ENCODE measurements at regions not wholly inside any gene's neighbourhood (a gene's known extent, or its start where the extent isn't known, plus 50 kb on each side); places are given as distances from the start of the nearest gene placed in this dataset.

DNA sequence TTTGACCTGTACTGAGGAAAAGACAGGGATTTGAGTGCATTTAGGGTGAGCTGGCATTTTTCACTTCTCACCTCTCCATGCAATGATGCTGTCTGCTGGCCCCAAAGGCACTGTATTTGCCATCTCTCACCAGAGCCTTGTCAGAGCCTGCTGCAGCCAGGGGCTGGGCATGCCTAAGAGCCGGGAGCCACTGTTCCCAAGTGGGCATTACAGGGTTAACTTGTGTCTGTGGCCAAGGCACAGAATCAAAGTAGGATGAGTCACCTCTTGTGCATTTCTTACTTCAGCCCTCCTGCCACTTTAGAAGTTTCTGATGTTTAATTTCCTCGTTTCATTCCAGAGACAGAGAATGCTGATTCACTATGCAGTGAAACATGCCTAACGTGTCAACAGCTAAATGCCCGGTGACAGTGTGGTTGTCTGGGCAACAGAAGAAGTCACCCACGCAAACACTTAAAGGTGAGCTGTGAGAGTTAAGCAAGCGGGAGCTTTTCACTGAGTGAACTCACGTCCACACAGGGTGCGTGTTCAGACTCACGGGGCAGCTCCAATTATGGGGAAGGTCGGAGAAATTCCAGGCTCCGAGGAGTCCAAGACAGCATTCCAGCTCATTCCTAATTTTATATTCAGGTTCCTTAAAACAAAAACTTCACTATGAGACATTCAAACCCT lies 57.1 kb upstream of the IGFBP3 start:
- 0% methylated on average over 11 of the region's 11 CpGs for WGBS
- no peak overlapping the region for H2AFZ ChIP-seq (ENCODE audit: low read depth, low read length)
- peak overlapping the region in 1 of 2 experiments; percentile 20 for H3K4me3 ChIP-seq (ENCODE audit: insufficient read depth in 1 of 2, low read depth in 1 of 2, low read length in 2 of 2)

GRCh38 chr7:45977256-45977780 lies 56.2 kb upstream of the IGFBP3 start:
- Histone ChIP-seq H4K91ac (ENCODE audit: low read length) (peak overlapping the region; percentile 55), H3K4me1 (ENCODE audit: control insufficient read depth, insufficient read depth, low read depth, low read length) (peaks cover 28% of the 10 kb centered on the region), H3K18ac (ENCODE audit: low read depth in 1 of 2, low read length in 2 of 2) (peak overlapping the region; percentile 40 to 59), H3K4me2 (ENCODE audit: low read length, poor library complexity, severe bottlenecking) (no peak overlapping the region), H3K79me1 (replicated peaks; ENCODE audit: low read length, poor library complexity, severe bottlenecking) (no peaks in the 10 kb centered on the region), H2AK5ac (ENCODE audit: low read length, severe bottlenecking) (peak overlapping the region; percentile 84), H3K4ac (ENCODE audit: low read depth in 1 of 2, low read length in 2 of 2) (peak overlapping the region in 1 of 2 experiments; percentile 5), H2BK12ac (ENCODE audit: low read length in 2 of 2) (peak overlapping the region in 1 of 2 experiments; percentile 35), H2AFZ (ENCODE audit: low read depth, low read length) (no peak overlapping the region), H3K27ac (ENCODE audit: low read length, poor library complexity, severe bottlenecking) (no peak overlapping the region), H2BK15ac (ENCODE audit: low read depth, poor library complexity, severe bottlenecking) (peak overlapping the region; percentile 55), H3K14ac (ENCODE audit: low read length in 2 of 2) (no peak overlapping the region), H3K36me3 (ENCODE audit: control insufficient read depth in 1 of 2, insufficient read depth in 2 of 2, low read depth in 1 of 2, low read length in 2 of 2) (no peaks in the 10 kb centered on the region), H3K9me3 (ENCODE audit: control insufficient read depth, low read length) (peaks cover 2% of the 10 kb centered on the region), H4K8ac (ENCODE audit: low read length) (no peak overlapping the region), H3K27me3 (ENCODE audit: control insufficient read depth in 1 of 2, insufficient read depth in 1 of 2, low read length in 2 of 2) (no peaks in the 10 kb centered on the region), H3K23ac (ENCODE audit: low read length in 2 of 2) (no peak overlapping the region), H2BK120ac (ENCODE audit: low read depth, low read length) (no peak overlapping the region), H3K9ac (ENCODE audit: low read length) (peak overlapping the region; percentile 80), H3K4me3 (ENCODE audit: insufficient read depth in 1 of 2, low read depth in 1 of 2, low read length in 2 of 2) (no peak overlapping the region), H2BK5ac (ENCODE audit: low read depth, low read length, poor library complexity, severe bottlenecking) (no peak overlapping the region)
- 90% methylated on average over 4 of the region's 4 CpGs for WGBS
- no peak for DNase-seq

More for the DNA sequence above, 57.1 kb upstream of the IGFBP3 start:
- Histone ChIP-seq H4K91ac (ENCODE audit: low read length) (peak overlapping the region; percentile 66), H3K27ac (ENCODE audit: low read length, poor library complexity, severe bottlenecking) (peak overlapping the region; percentile 95), H2AK5ac (ENCODE audit: low read length, severe bottlenecking) (no peak overlapping the region), H2BK15ac (ENCODE audit: low read depth, poor library complexity, severe bottlenecking) (no peak overlapping the region), H3K36me3 (ENCODE audit: control insufficient read depth in 1 of 2, insufficient read depth in 2 of 2, low read depth in 1 of 2, low read length in 2 of 2) (no peaks in the 10 kb centered on the region), H3K9ac (ENCODE audit: low read length) (peak overlapping the region; percentile 80), H3K4me2 (ENCODE audit: low read length, poor library complexity, severe bottlenecking) (peak overlapping the region; percentile 32), H3K79me1 (replicated peaks; ENCODE audit: low read length, poor library complexity, severe bottlenecking) (no peaks in the 10 kb centered on the region), H3K23ac (ENCODE audit: low read length in 2 of 2) (no peak overlapping the region), H2BK12ac (ENCODE audit: low read length in 2 of 2) (peak overlapping the region; percentile 31 to 75), H3K14ac (ENCODE audit: low read length in 2 of 2) (peak overlapping the region in 1 of 2 experiments; percentile 73), H4K8ac (ENCODE audit: low read length) (peak overlapping the region; percentile 32), H3K9me3 (ENCODE audit: control insufficient read depth, low read length) (peaks cover 5% of the 10 kb centered on the region), H3K4ac (ENCODE audit: low read depth in 1 of 2, low read length in 2 of 2) (peak overlapping the region in 1 of 2 experiments; percentile 72), H3K27me3 (ENCODE audit: control insufficient read depth in 1 of 2, insufficient read depth in 1 of 2, low read length in 2 of 2) (no peaks in the 10 kb centered on the region), H3K4me1 (ENCODE audit: control insufficient read depth, insufficient read depth, low read depth, low read length) (peaks cover 28% of the 10 kb centered on the region), H3K18ac (ENCODE audit: low read depth in 1 of 2, low read length in 2 of 2) (peak overlapping the region; percentile 73 to 90), H2BK120ac (ENCODE audit: low read depth, low read length) (no peak overlapping the region), H2BK5ac (ENCODE audit: low read depth, low read length, poor library complexity, severe bottlenecking) (peak overlapping the region; percentile 81)
- peak; percentile 98 for DNase-seq

- no peak overlapping the region for H2BK5ac ChIP-seq (ENCODE audit: low read depth, low read length, poor library complexity, severe bottlenecking)
- H3K9ac ChIP-seq (ENCODE audit: low read length), result no peak overlapping the region
- no peaks in the 10 kb centered on the region for H3K27me3 ChIP-seq (ENCODE audit: control insufficient read depth in 1 of 2, insufficient read depth in 1 of 2, low read length in 2 of 2)
- H3K27ac ChIP-seq (ENCODE audit: low read length, poor library complexity, severe bottlenecking), result no peak overlapping the region
- no peak overlapping the region for H3K4me3 ChIP-seq (ENCODE audit: insufficient read depth in 1 of 2, low read depth in 1 of 2, low read length in 2 of 2)
- 97% methylated on average over 3 of the region's 3 CpGs for WGBS
- peak overlapping the region; percentile 66 for H2AK5ac ChIP-seq (ENCODE audit: low read length, severe bottlenecking)
- no peaks in the 10 kb centered on the region for H3K79me1 ChIP-seq (replicated peaks; ENCODE audit: low read length, poor library complexity, severe bottlenecking)
- H3K23ac ChIP-seq (ENCODE audit: low read length in 2 of 2), result no peak overlapping the region
- H3K4ac ChIP-seq (ENCODE audit: low read depth in 1 of 2, low read length in 2 of 2), result no peak overlapping the region
- H3K4me2 ChIP-seq (ENCODE audit: low read length, poor library complexity, severe bottlenecking), result no peak overlapping the region
- no peak overlapping the region for H3K14ac ChIP-seq (ENCODE audit: low read length in 2 of 2)
- no peak overlapping the region for H4K8ac ChIP-seq (ENCODE audit: low read length)
- H2BK120ac ChIP-seq (ENCODE audit: low read depth, low read length), result no peak overlapping the region
- H3K9me3 ChIP-seq (ENCODE audit: control insufficient read depth, low read length), result no peaks in the 10 kb centered on the region
- H3K36me3 ChIP-seq (ENCODE audit: control insufficient read depth in 1 of 2, insufficient read depth in 2 of 2, low read depth in 1 of 2, low read length in 2 of 2), result no peaks in the 10 kb centered on the region
- H3K18ac ChIP-seq (ENCODE audit: low read depth in 1 of 2, low read length in 2 of 2), result no peak overlapping the region
- peaks cover 28% of the 10 kb centered on the region for H3K4me1 ChIP-seq (ENCODE audit: control insufficient read depth, insufficient read depth, low read depth, low read length)
- no peak for DNase-seq
- peak overlapping the region in 1 of 2 experiments; percentile 76 for H2BK12ac ChIP-seq (ENCODE audit: low read length in 2 of 2)
- H4K91ac ChIP-seq (ENCODE audit: low read length), result no peak overlapping the region
- no peak overlapping the region for H2AFZ ChIP-seq (ENCODE audit: low read depth, low read length)
- no peak overlapping the region for H2BK15ac ChIP-seq (ENCODE audit: low read depth, poor library complexity, severe bottlenecking)
Observed at GRCh38 chr7:45976485-45976856, 55.4 kb upstream of the IGFBP3 start.

DNA sequence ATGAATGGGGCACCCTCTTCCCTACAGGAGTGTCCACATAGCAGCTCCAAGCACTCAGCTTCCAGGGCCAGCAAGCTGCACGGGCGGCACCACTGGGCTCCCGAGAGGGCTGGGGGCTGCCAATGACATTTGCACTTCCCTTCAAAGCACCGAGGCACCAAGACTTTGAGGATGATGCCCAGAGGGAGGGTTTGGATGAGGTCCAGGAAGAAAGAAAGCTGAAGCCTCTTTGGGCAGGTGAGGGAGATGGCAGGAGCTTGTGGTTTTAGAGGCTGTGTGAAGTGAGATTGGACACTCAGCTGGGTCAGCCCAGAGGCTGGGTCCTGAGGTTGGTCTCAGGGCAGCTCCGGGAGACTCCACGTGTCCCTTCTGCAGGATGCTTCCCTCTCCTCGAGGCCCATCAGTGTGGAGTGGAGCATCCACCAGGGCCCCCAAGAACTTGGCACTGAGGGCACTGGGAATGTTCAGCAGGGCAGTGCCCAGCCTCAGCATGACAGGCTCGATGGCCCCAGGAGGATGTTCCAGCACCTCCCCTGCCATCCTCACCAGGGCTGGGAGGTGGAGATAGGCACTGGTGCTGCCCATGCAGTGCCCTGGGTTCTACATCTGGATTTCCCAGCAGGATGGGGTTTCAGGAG lies 54.9 kb upstream of the IGFBP3 start:
- H3K27ac ChIP-seq (ENCODE audit: low read length, poor library complexity, severe bottlenecking), result no peak overlapping the region
- H3K4me1 ChIP-seq (ENCODE audit: control insufficient read depth, insufficient read depth, low read depth, low read length), result peaks cover 25% of the 10 kb centered on the region
- no peak overlapping the region for H3K4me3 ChIP-seq (ENCODE audit: insufficient read depth in 1 of 2, low read depth in 1 of 2, low read length in 2 of 2)
- H2BK120ac ChIP-seq (ENCODE audit: low read depth, low read length), result no peak overlapping the region
- WGBS, result 97% methylated on average over 8 of the region's 8 CpGs
- peak overlapping the region; percentile 36 for H4K91ac ChIP-seq (ENCODE audit: low read length)
- H3K27me3 ChIP-seq (ENCODE audit: control insufficient read depth in 1 of 2, insufficient read depth in 1 of 2, low read length in 2 of 2), result no peaks in the 10 kb centered on the region
- peak overlapping the region; percentile 75 for H2BK12ac ChIP-seq (ENCODE audit: low read length in 2 of 2)
- H4K8ac ChIP-seq (ENCODE audit: low read length), result no peak overlapping the region
- no peak overlapping the region for H2BK5ac ChIP-seq (ENCODE audit: low read depth, low read length, poor library complexity, severe bottlenecking)
- no peak overlapping the region for H3K4me2 ChIP-seq (ENCODE audit: low read length, poor library complexity, severe bottlenecking)
- H3K36me3 ChIP-seq (ENCODE audit: control insufficient read depth in 1 of 2, insufficient read depth in 2 of 2, low read depth in 1 of 2, low read length in 2 of 2), result no peaks in the 10 kb centered on the region
- H3K18ac ChIP-seq (ENCODE audit: low read depth in 1 of 2, low read length in 2 of 2), result peak overlapping the region in 1 of 2 experiments; percentile 56
- no peaks in the 10 kb centered on the region for H3K9me3 ChIP-seq (ENCODE audit: control insufficient read depth, low read length)
- no peaks in the 10 kb centered on the region for H3K79me1 ChIP-seq (replicated peaks; ENCODE audit: low read length, poor library complexity, severe bottlenecking)
- no peak overlapping the region for H3K9ac ChIP-seq (ENCODE audit: low read length)
- no peak overlapping the region for H3K14ac ChIP-seq (ENCODE audit: low read length in 2 of 2)
- H3K23ac ChIP-seq (ENCODE audit: low read length in 2 of 2), result no peak overlapping the region
- no peak for DNase-seq
- peak overlapping the region; percentile 66 for H2AK5ac ChIP-seq (ENCODE audit: low read length, severe bottlenecking)
- no peak overlapping the region for H3K4ac ChIP-seq (ENCODE audit: low read depth in 1 of 2, low read length in 2 of 2)
- peak overlapping the region; percentile 12 for H2BK15ac ChIP-seq (ENCODE audit: low read depth, poor library complexity, severe bottlenecking)
- no peak overlapping the region for H2AFZ ChIP-seq (ENCODE audit: low read depth, low read length)

Measured in mesenchymal stem cell (in vitro differentiated cells and primary cell).